ENCODE measurements at regions not wholly inside any gene's neighbourhood (a gene's known extent, or its start where the extent isn't known, plus 50 kb on each side); places are given as distances from the start of the nearest gene placed in this dataset.
"Not testable (repeated sequence)": the region's sequence is repeated elsewhere in the genome, so short reads cannot be mapped to it uniquely, and the experiment has no call there.

DNA sequence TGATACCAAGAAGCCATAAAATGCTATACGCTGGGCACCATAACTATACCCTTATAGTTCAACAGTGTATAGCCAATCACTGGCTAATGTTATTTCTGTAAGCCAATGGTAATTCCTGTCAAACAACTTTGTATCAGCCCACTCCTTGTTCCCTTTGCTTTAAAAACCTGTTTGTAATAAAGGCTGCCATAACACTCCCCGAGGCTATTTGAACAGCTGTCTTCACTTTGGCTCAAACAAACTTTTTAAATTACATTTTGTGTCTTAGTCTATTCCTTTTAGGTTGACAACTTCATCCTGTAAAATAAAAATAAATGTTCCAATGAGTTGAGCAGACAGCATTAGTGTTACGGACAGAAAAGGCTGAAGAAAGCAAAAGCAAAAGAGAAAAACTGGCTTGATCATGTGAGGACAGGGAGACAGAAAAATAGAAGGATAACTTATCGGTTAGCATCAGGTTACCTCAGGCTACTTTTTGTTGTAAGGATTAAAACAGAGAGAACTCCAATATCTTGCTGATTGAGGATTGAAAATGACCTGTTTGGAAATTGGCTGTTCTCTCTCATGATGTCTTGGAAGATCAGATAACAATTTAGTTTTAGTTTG is 95.0 kb downstream of the AASDHPPT start:
- Histone ChIP-seq H3K4me3 (replicated peaks in 1 of 3; ENCODE audit: insufficient read depth in 1 of 3, low read depth in 1 of 3, low read length in 3 of 3) (no peak overlapping the region), H2AFZ (ENCODE audit: low read depth, low read length) (no peak overlapping the region), H3K4me2 (ENCODE audit: insufficient read depth, low read length) (no peak overlapping the region), H3K27ac (ENCODE audit: insufficient read depth, low read depth, low read length) (no peak overlapping the region), H3K36me3 (ENCODE audit: control insufficient read depth in 2 of 2, extremely low read depth in 1 of 2, insufficient read depth in 2 of 2, low read length in 2 of 2) (no peaks in the 10 kb centered on the region), H4K20me1 (replicated peaks; ENCODE audit: control insufficient read depth, extremely low read depth, insufficient read depth, low read length) (no peaks in the 10 kb centered on the region), H3K9me1 (replicated peaks; ENCODE audit: control insufficient read depth, extremely low read depth, insufficient read depth, low read length) (no peaks in the 10 kb centered on the region), H3K4me1 (ENCODE audit: control insufficient read depth, extremely low read depth, insufficient read depth, low read length) (no peaks in the 10 kb centered on the region), H3K9me3 (replicated peaks; ENCODE audit: control insufficient read depth, insufficient read depth, low read length) (no peaks in the 10 kb centered on the region), H3K27me3 (ENCODE audit: control insufficient read depth in 2 of 2, insufficient read depth in 2 of 2, low read length in 2 of 2) (no peaks in the 10 kb centered on the region), H3K9ac (replicated peaks; ENCODE audit: extremely low read depth, insufficient read depth, low read length) (no peak overlapping the region), H3K79me2 (ENCODE audit: control insufficient read depth, insufficient read depth, low read length) (no peaks in the 10 kb centered on the region)
- POLR2A ChIA-PET = no interaction called here
- DNase-seq (ENCODE audit: low read depth, low spot score) = no peak
- CTCF ChIA-PET = no interaction called here
- BruUV-seq (replicated peaks) = no TSS peak
- intact Hi-C loops (cut with micrococcal nuclease) (no loop called here), dilution Hi-C loops (cut with MboI; ENCODE audit: extremely low pct_ligation_motif_present, low sequenced_read_pairs) (no loop called here)
- no peak for FAIRE-seq
- no peak for TF ChIP-seq POLR2AphosphoS5 (IDR thresholded peaks at IDR 0.05; ENCODE audit: insufficient read depth, low read depth, low read length)

DNA sequence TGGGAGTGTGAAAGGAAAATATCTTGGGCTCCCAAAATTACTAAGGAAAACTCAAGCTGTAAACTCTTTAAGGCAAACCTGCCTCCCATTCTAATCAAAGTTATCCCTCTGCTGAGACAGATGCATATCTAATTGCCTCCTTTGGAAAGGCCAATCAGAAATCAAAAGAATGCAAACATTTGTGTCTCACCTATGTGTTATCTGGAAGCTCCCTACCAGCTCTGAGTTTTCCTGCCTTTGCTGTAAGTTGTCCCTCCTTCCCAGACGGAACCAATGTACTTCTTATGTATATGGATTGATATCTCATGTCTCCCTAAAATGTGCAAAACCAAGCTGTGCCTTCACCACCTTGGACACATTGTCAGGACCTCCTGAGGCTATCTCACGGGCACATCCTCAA is 95.8 kb downstream of the AASDHPPT start:
- H2AFZ ChIP-seq (ENCODE audit: low read depth, low read length) = no peak overlapping the region
- H3K36me3 ChIP-seq (ENCODE audit: control insufficient read depth in 2 of 2, extremely low read depth in 1 of 2, insufficient read depth in 2 of 2, low read length in 2 of 2) = no peaks in the 10 kb centered on the region
- H3K4me1 ChIP-seq (ENCODE audit: control insufficient read depth, extremely low read depth, insufficient read depth, low read length) = no peaks in the 10 kb centered on the region
- no peak overlapping the region for H3K27ac ChIP-seq (ENCODE audit: insufficient read depth, low read depth, low read length)
- intact Hi-C loops (cut with micrococcal nuclease) = no loop called here
- no peak for DNase-seq (ENCODE audit: low read depth, low spot score)
- H3K79me2 ChIP-seq (ENCODE audit: control insufficient read depth, insufficient read depth, low read length) = no peaks in the 10 kb centered on the region
- H3K27me3 ChIP-seq (ENCODE audit: control insufficient read depth in 2 of 2, insufficient read depth in 2 of 2, low read length in 2 of 2) = no peaks in the 10 kb centered on the region
- no TSS peak for BruUV-seq (replicated peaks)
- ChIA-PET CTCF (no interaction called here), POLR2A (no interaction called here)
- dilution Hi-C loops (cut with MboI; ENCODE audit: extremely low pct_ligation_motif_present, low sequenced_read_pairs) = no loop called here
- no peaks in the 10 kb centered on the region for H3K9me3 ChIP-seq (replicated peaks; ENCODE audit: control insufficient read depth, insufficient read depth, low read length)
- no peak for TF ChIP-seq POLR2AphosphoS5 (IDR thresholded peaks at IDR 0.05; ENCODE audit: insufficient read depth, low read depth, low read length)
- no peak for TF ChIP-seq FOS (IDR thresholded peaks at IDR 0.05; ENCODE audit: borderline replicate concordance, insufficient read depth, low read length)
- no peak for TF ChIP-seq JUN (IDR thresholded peaks at IDR 0.05; ENCODE audit: borderline replicate concordance, insufficient read depth, insufficient read length, low read depth)
- TF ChIP-seq, protein P1, sequence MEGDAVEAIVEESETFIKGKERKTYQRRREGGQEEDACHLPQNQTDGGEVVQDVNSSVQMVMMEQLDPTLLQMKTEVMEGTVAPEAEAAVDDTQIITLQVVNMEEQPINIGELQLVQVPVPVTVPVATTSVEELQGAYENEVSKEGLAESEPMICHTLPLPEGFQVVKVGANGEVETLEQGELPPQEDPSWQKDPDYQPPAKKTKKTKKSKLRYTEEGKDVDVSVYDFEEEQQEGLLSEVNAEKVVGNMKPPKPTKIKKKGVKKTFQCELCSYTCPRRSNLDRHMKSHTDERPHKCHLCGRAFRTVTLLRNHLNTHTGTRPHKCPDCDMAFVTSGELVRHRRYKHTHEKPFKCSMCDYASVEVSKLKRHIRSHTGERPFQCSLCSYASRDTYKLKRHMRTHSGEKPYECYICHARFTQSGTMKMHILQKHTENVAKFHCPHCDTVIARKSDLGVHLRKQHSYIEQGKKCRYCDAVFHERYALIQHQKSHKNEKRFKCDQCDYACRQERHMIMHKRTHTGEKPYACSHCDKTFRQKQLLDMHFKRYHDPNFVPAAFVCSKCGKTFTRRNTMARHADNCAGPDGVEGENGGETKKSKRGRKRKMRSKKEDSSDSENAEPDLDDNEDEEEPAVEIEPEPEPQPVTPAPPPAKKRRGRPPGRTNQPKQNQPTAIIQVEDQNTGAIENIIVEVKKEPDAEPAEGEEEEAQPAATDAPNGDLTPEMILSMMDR (IDR thresholded peaks at IDR 0.05; ENCODE audit: extremely low read depth in 1 of 2, insufficient read depth in 1 of 2, low read depth in 1 of 2, low read length in 2 of 2) = no peak
- no peak for TF ChIP-seq EZH2 (IDR thresholded peaks at IDR 0.05; ENCODE audit: borderline replicate concordance, low read depth, low read length, severe bottlenecking)
- TF ChIP-seq MYC (IDR thresholded peaks at IDR 0.05; ENCODE audit: low read depth, low read length) = no peak
- no peak for TF ChIP-seq GATA2 (IDR thresholded peaks at IDR 0.05; ENCODE audit: insufficient read depth, insufficient read length, low read depth, low read length)
- TF ChIP-seq, protein P2, sequence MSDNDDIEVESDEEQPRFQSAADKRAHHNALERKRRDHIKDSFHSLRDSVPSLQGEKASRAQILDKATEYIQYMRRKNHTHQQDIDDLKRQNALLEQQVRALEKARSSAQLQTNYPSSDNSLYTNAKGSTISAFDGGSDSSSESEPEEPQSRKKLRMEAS (IDR thresholded peaks at IDR 0.05; ENCODE audit: insufficient read depth, insufficient read length) = no peak
- no peak for TF ChIP-seq POLR2A (IDR thresholded peaks at IDR 0.05; ENCODE audit: low read depth, low read length)
- no peak overlapping the region for H3K9ac ChIP-seq (replicated peaks; ENCODE audit: extremely low read depth, insufficient read depth, low read length)
- no peaks in the 10 kb centered on the region for H3K9me1 ChIP-seq (replicated peaks; ENCODE audit: control insufficient read depth, extremely low read depth, insufficient read depth, low read length)
- FAIRE-seq = no peak
- no peaks in the 10 kb centered on the region for H4K20me1 ChIP-seq (replicated peaks; ENCODE audit: control insufficient read depth, extremely low read depth, insufficient read depth, low read length)
- H3K4me3 ChIP-seq (replicated peaks in 1 of 3; ENCODE audit: insufficient read depth in 1 of 3, low read depth in 1 of 3, low read length in 3 of 3) = no peak overlapping the region
- no peak overlapping the region for H3K4me2 ChIP-seq (ENCODE audit: insufficient read depth, low read length)

DNA sequence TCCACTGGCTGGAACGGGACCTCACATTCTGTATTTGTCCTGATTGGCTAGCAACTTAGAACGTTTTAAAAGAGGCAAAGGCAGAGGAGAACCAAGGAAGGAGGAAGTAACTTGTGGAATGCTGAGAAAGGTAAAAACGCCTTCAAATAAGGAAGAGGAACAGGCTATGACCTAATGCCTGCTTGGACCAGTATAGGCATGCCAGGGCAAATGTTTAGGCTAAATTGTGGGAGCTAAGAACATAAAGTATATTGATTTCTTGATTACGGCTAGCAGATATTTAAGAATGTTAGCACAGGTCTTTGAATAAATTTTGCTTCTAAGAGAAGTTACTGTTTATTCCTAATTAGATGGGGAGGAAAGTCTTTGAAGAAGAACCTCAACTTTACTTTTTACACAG is 96.5 kb downstream of the AASDHPPT start:
- FAIRE-seq; BruUV-seq (replicated peaks); dilution Hi-C loops (cut with MboI; ENCODE audit: extremely low pct_ligation_motif_present, low sequenced_read_pairs); H3K79me2 ChIP-seq (ENCODE audit: control insufficient read depth, insufficient read depth, low read length); H3K9me3 ChIP-seq (replicated peaks; ENCODE audit: control insufficient read depth, insufficient read depth, low read length); H3K4me2 ChIP-seq (ENCODE audit: insufficient read depth, low read length); H3K36me3 ChIP-seq (ENCODE audit: control insufficient read depth in 2 of 2, extremely low read depth in 1 of 2, insufficient read depth in 2 of 2, low read length in 2 of 2); POLR2A ChIA-PET; DNase-seq (ENCODE audit: low read depth, low spot score); H3K9me1 ChIP-seq (replicated peaks; ENCODE audit: control insufficient read depth, extremely low read depth, insufficient read depth, low read length); H3K27ac ChIP-seq (ENCODE audit: insufficient read depth, low read depth, low read length); intact Hi-C loops (cut with micrococcal nuclease); H3K4me3 ChIP-seq (replicated peaks in 1 of 3; ENCODE audit: insufficient read depth in 1 of 3, low read depth in 1 of 3, low read length in 3 of 3); H2AFZ ChIP-seq (ENCODE audit: low read depth, low read length); CTCF ChIA-PET; H3K9ac ChIP-seq (replicated peaks; ENCODE audit: extremely low read depth, insufficient read depth, low read length); H3K4me1 ChIP-seq (ENCODE audit: control insufficient read depth, extremely low read depth, insufficient read depth, low read length); H3K27me3 ChIP-seq (ENCODE audit: control insufficient read depth in 2 of 2, insufficient read depth in 2 of 2, low read length in 2 of 2); H4K20me1 ChIP-seq (replicated peaks; ENCODE audit: control insufficient read depth, extremely low read depth, insufficient read depth, low read length): not testable (repeated sequence)

All from endothelial cell of umbilical vein (primary cell).